ENCODE measurements at regions not wholly inside any gene's neighbourhood (a gene's known extent, or its start where the extent isn't known, plus 50 kb on each side); places are given as distances from the start of the nearest gene placed in this dataset.
"Not testable (repeated sequence)": the region's sequence is repeated elsewhere in the genome, so short reads cannot be mapped to it uniquely, and the experiment has no call there.

- H3K27me3 ChIP-seq: no peaks in the 10 kb centered on the region
- TF ChIP-seq POLR2AphosphoS5 (IDR thresholded peaks at IDR 0.05) (no peak), POLR2A (IDR thresholded peaks at IDR 0.05) (no peak), CTCF (IDR thresholded peaks at IDR 0.05) (no peak)
- peaks cover 0 to 6% of the 10 kb centered on the region in 2 donors for H3K4me1 ChIP-seq
- H3K4me3 ChIP-seq: no peak overlapping the region
- intact Hi-C loops (cut with DNase I; ENCODE audit: low total_unique reads): no loop called here
- H3K36me3 ChIP-seq: no peaks in the 10 kb centered on the region
- no peak for DNase-seq (ENCODE audit: low spot score in 2 of 2)
- H3K27ac ChIP-seq: no peak overlapping the region
- no peaks in the 10 kb centered on the region for H3K9me3 ChIP-seq
These were observed 459.5 kb upstream of the FANCL start for GRCh38 chr2:58700591-58700990.

- no peaks in the 10 kb centered on the region for H3K9me3 ChIP-seq
- no peaks in the 10 kb centered on the region for H3K36me3 ChIP-seq
- intact Hi-C loops (cut with DNase I; ENCODE audit: low total_unique reads): no loop called here
- no peak for TF ChIP-seq POLR2A (IDR thresholded peaks at IDR 0.05)
- TF ChIP-seq CTCF (IDR thresholded peaks at IDR 0.05): no peak
- TF ChIP-seq POLR2AphosphoS5 (IDR thresholded peaks at IDR 0.05): no peak
- H3K27me3 ChIP-seq: no peaks in the 10 kb centered on the region
- H3K4me3 ChIP-seq: no peak overlapping the region
- DNase-seq (ENCODE audit: low spot score in 2 of 2): no peak
- peaks cover 0 to 6% of the 10 kb centered on the region in 2 donors for H3K4me1 ChIP-seq
- no peak overlapping the region for H3K27ac ChIP-seq
These were observed 458.3 kb upstream of the FANCL start for GRCh38 chr2:58699411-58699810.

GRCh38 chr2:58698620-58699019 lies 457.5 kb upstream of the FANCL start:
- no peaks in the 10 kb centered on the region for H3K27me3 ChIP-seq
- H3K36me3 ChIP-seq: no peaks in the 10 kb centered on the region
- no peak for DNase-seq (ENCODE audit: low spot score in 2 of 2)
- no peak overlapping the region for H3K4me3 ChIP-seq
- H3K27ac ChIP-seq: no peak overlapping the region
- no peaks in the 10 kb centered on the region for H3K9me3 ChIP-seq
- intact Hi-C loops (cut with DNase I; ENCODE audit: low total_unique reads): no loop called here
- TF ChIP-seq CTCF (IDR thresholded peaks at IDR 0.05) (no peak), POLR2AphosphoS5 (IDR thresholded peaks at IDR 0.05) (no peak), POLR2A (IDR thresholded peaks at IDR 0.05) (no peak)
- H3K4me1 ChIP-seq: peaks cover 0 to 6% of the 10 kb centered on the region in 2 donors

GRCh38 chr2:58694114-58694513 lies 453.0 kb upstream of the FANCL start:
- intact Hi-C loops (cut with DNase I; ENCODE audit: low total_unique reads); DNase-seq (ENCODE audit: low spot score in 2 of 2); H3K9me3 ChIP-seq; H3K27me3 ChIP-seq; H3K4me3 ChIP-seq; H3K36me3 ChIP-seq; H3K4me1 ChIP-seq; H3K27ac ChIP-seq: not testable (repeated sequence)

GRCh38 chr2:58691041-58691440 lies 449.9 kb upstream of the FANCL start:
- H3K27ac ChIP-seq; H3K4me3 ChIP-seq; H3K4me1 ChIP-seq; intact Hi-C loops (cut with DNase I; ENCODE audit: low total_unique reads); H3K9me3 ChIP-seq; H3K27me3 ChIP-seq; DNase-seq (ENCODE audit: low spot score in 2 of 2); H3K36me3 ChIP-seq: not testable (repeated sequence)

- Histone ChIP-seq H3K4me3 (no peak overlapping the region), H3K36me3 (no peaks in the 10 kb centered on the region), H3K27ac (no peak overlapping the region), H3K27me3 (no peaks in the 10 kb centered on the region), H3K4me1 (no peaks in the 10 kb centered on the region), H3K9me3 (no peaks in the 10 kb centered on the region)
- intact Hi-C loops (cut with DNase I; ENCODE audit: low total_unique reads): no loop called here
- DNase-seq (ENCODE audit: low spot score in 2 of 2): no peak
- TF ChIP-seq POLR2A (IDR thresholded peaks at IDR 0.05) (no peak), POLR2AphosphoS5 (IDR thresholded peaks at IDR 0.05) (no peak), CTCF (IDR thresholded peaks at IDR 0.05) (no peak)
These were observed 447.7 kb upstream of the FANCL start for GRCh38 chr2:58688813-58689212.
